Neural cell (in vitro differentiated cells): ENCODE measurements at regions not wholly inside any gene's neighbourhood (a gene's known extent, or its start where the extent isn't known, plus 50 kb on each side); places are given as distances from the start of the nearest gene placed in this dataset.

Experiments
- H2AFZ ChIP-seq: fragments of 200-600, 300-800 bp; sonication (generic), shearing (Covaris generic); 2 replicates; pipeline ENCODE4 v1.6.0; 2014; ENCODE audit warnings: low read depth, mild to moderate bottlenecking, antibody characterized with exemption, low read length, moderate library complexity
- H3F3A ChIP-seq: fragments of 200-600 bp; shearing (Covaris generic); 2 replicates; pipeline ENCODE4 v1.6.1; 2016; ENCODE audit warnings: mild to moderate bottlenecking, moderate library complexity, mixed read lengths, antibody characterized with exemption, low read length; ENCODE audit not compliant: insufficient read depth, poor library complexity, severe bottlenecking
- H3K27ac ChIP-seq: fragments of 200-600, 300-800 bp; sonication (generic), shearing (Covaris generic); 2 replicates; pipeline ENCODE4 v1.5.1; 2014; ENCODE audit warnings: mild to moderate bottlenecking, low read length, moderate library complexity
- H3K27me3 ChIP-seq: fragments of 300-800, 200-600 bp; sonication (generic), shearing (Covaris generic); 2 replicates; pipeline ENCODE4 v1.6.0; 2014; ENCODE audit warnings: mild to moderate bottlenecking, low read depth, low read length, moderate library complexity; ENCODE audit not compliant: insufficient read depth
- H3K36me3 ChIP-seq: fragments of 300-800, 200-600 bp; sonication (generic), shearing (Covaris generic); 2 replicates; pipeline ENCODE4 v1.5.1; 2014; ENCODE audit warnings: mild to moderate bottlenecking, antibody characterized with exemption, low read length, moderate library complexity; ENCODE audit not compliant: insufficient read depth
- H3K4me2 ChIP-seq: fragments of 300-800, 200-600 bp; sonication (generic), shearing (Covaris generic); 2 replicates; pipeline ENCODE4 v1.6.0; 2014; ENCODE audit warnings: mild to moderate bottlenecking, low read length
- H3K4me3 ChIP-seq: fragments of 300-800, 200-600 bp; sonication (generic), shearing (Covaris generic); 2 replicates; pipeline ENCODE4 v1.5.1; 2014; ENCODE audit warnings: mild to moderate bottlenecking, low read length, moderate library complexity
- H3K79me2 ChIP-seq: fragments of 200-600 bp; shearing (Covaris generic); replicated peaks from 2 replicates; pipeline ENCODE4 v1.6.0; 2014; ENCODE audit warnings: mild to moderate bottlenecking, low read length, moderate library complexity; ENCODE audit not compliant: insufficient read depth
- H3K9ac ChIP-seq: fragments of 300-800, 200-600 bp; sonication (generic), shearing (Covaris generic); 2 replicates; pipeline ENCODE4 v1.6.1; 2016; ENCODE audit warnings: mild to moderate bottlenecking, low read length, mixed read lengths
- H3K9me2 ChIP-seq: fragments of 200-600 bp; shearing (Covaris generic); 2 replicates; pipeline ENCODE4 v1.6.1; 2016; ENCODE audit warnings: mild to moderate bottlenecking, low read length, mixed read lengths; ENCODE audit not compliant: insufficient read depth
- H3K9me3 ChIP-seq: fragments of 200-600, 300-800 bp; sonication (generic), shearing (Covaris generic); 2 replicates; pipeline ENCODE4 v1.6.1; 2016; ENCODE audit warnings: mild to moderate bottlenecking, mixed run types, low read length, moderate library complexity, mixed read lengths
- H4K20me1 ChIP-seq: fragments of 200-600 bp; shearing (Covaris generic); 2 replicates; pipeline ENCODE4 v1.6.1; 2016; ENCODE audit warnings: mild to moderate bottlenecking, mixed run types; ENCODE audit not compliant: insufficient read depth
- EP300 ChIP-seq: fragments of 450-650 bp; conservative IDR thresholded peaks from 2 replicates; pipeline ENCODE4 v1.6.1; 2014; ENCODE audit warnings: antibody characterized with exemption, mild to moderate bottlenecking, moderate library complexity; ENCODE audit not compliant: poor library complexity, severe bottlenecking
- EZH2 ChIP-seq: fragments of 200-600, 300-800 bp; shearing (Covaris generic), sonication (generic); IDR thresholded peaks from 2 replicates; pipeline ENCODE4 v1.6.1; 2014; ENCODE audit warnings: antibody characterized with exemption, low read length, borderline replicate concordance, mild to moderate bottlenecking; ENCODE audit not compliant: insufficient read depth, poor library complexity, severe bottlenecking
- MXI1 ChIP-seq: fragments of 450-650 bp; conservative IDR thresholded peaks from 2 replicates; pipeline ENCODE4 v1.6.1; 2014; ENCODE audit warnings: antibody characterized with exemption, mild to moderate bottlenecking; ENCODE audit not compliant: poor library complexity, severe bottlenecking
- POLR2AphosphoS5 ChIP-seq: IDR thresholded peaks from 2 replicates; pipeline ENCODE4 v1.6.1; 2012
- RAD21 ChIP-seq: fragments of 450-650 bp; conservative IDR thresholded peaks from 2 replicates; pipeline ENCODE4 v1.6.1; 2014; ENCODE audit warnings: antibody characterized with exemption, mild to moderate bottlenecking, moderate library complexity
- SMC3 ChIP-seq: fragments of 450-650 bp; conservative IDR thresholded peaks from 2 replicates; pipeline ENCODE4 v1.6.1; 2014; ENCODE audit warnings: antibody characterized with exemption, mild to moderate bottlenecking, moderate library complexity; ENCODE audit not compliant: poor library complexity
- TAF1 ChIP-seq: IDR thresholded peaks from 2 replicates; pipeline ENCODE4 v1.6.1; 2012; ENCODE audit warnings: low read depth
- TF ChIP-seq, protein P1 (sequence below): fragments of 450-650 bp; IDR thresholded peaks from 2 replicates; pipeline ENCODE4 v1.5.1; 2014; ENCODE audit warnings: antibody characterized with exemption, mild to moderate bottlenecking, moderate library complexity; ENCODE audit not compliant: poor library complexity, severe bottlenecking
- TF ChIP-seq, protein P2 (sequence below): IDR thresholded peaks from 2 replicates; pipeline ENCODE4 v1.6.1; 2012; ENCODE audit warnings: borderline replicate concordance

DNA sequence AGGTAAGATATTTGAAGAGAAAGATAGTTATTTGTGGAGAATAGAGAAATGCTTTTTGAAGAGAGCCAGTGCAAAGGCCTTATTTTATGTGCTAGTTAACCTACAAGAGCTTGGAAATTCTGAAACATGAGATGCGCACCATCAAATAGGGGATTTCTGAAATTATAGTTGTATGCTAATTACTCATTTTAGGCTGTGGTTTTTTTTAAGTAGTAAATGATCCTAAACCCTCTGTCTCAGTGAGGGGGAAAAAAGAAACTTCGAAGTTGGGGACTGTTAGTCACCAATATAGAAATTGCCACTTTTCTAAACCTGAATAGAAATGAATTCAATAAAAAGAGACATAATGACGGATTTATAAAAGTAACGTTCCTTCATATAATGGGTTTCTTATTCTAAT, 119.3 kb upstream of the MDFIC start:
- TF ChIP-seq, protein P1, sequence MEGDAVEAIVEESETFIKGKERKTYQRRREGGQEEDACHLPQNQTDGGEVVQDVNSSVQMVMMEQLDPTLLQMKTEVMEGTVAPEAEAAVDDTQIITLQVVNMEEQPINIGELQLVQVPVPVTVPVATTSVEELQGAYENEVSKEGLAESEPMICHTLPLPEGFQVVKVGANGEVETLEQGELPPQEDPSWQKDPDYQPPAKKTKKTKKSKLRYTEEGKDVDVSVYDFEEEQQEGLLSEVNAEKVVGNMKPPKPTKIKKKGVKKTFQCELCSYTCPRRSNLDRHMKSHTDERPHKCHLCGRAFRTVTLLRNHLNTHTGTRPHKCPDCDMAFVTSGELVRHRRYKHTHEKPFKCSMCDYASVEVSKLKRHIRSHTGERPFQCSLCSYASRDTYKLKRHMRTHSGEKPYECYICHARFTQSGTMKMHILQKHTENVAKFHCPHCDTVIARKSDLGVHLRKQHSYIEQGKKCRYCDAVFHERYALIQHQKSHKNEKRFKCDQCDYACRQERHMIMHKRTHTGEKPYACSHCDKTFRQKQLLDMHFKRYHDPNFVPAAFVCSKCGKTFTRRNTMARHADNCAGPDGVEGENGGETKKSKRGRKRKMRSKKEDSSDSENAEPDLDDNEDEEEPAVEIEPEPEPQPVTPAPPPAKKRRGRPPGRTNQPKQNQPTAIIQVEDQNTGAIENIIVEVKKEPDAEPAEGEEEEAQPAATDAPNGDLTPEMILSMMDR = no peak
- no peak for TF ChIP-seq RAD21

GRCh38 chr7:114806590-114807162, 115.2 kb upstream of the MDFIC start:
- H3K36me3 ChIP-seq = no peaks in the 10 kb centered on the region
- H3K4me3 ChIP-seq = no peak overlapping the region
- no peaks in the 10 kb centered on the region for H3K9me2 ChIP-seq
- no peak overlapping the region for H2AFZ ChIP-seq
- no peaks in the 10 kb centered on the region for H3F3A ChIP-seq
- no peak overlapping the region for H3K9ac ChIP-seq
- H3K27ac ChIP-seq = no peak overlapping the region
- no peak overlapping the region for H3K4me2 ChIP-seq
- no peaks in the 10 kb centered on the region for H3K79me2 ChIP-seq
- no peak for TF ChIP-seq MXI1
- TF ChIP-seq EP300 = no peak
- no peak for TF ChIP-seq POLR2AphosphoS5
- TF ChIP-seq RAD21 = no peak
- TF ChIP-seq TAF1 = no peak
- TF ChIP-seq, protein P2, sequence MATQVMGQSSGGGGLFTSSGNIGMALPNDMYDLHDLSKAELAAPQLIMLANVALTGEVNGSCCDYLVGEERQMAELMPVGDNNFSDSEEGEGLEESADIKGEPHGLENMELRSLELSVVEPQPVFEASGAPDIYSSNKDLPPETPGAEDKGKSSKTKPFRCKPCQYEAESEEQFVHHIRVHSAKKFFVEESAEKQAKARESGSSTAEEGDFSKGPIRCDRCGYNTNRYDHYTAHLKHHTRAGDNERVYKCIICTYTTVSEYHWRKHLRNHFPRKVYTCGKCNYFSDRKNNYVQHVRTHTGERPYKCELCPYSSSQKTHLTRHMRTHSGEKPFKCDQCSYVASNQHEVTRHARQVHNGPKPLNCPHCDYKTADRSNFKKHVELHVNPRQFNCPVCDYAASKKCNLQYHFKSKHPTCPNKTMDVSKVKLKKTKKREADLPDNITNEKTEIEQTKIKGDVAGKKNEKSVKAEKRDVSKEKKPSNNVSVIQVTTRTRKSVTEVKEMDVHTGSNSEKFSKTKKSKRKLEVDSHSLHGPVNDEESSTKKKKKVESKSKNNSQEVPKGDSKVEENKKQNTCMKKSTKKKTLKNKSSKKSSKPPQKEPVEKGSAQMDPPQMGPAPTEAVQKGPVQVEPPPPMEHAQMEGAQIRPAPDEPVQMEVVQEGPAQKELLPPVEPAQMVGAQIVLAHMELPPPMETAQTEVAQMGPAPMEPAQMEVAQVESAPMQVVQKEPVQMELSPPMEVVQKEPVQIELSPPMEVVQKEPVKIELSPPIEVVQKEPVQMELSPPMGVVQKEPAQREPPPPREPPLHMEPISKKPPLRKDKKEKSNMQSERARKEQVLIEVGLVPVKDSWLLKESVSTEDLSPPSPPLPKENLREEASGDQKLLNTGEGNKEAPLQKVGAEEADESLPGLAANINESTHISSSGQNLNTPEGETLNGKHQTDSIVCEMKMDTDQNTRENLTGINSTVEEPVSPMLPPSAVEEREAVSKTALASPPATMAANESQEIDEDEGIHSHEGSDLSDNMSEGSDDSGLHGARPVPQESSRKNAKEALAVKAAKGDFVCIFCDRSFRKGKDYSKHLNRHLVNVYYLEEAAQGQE = no peak
- TF ChIP-seq, protein P1 = no peak
- TF ChIP-seq EZH2 = no peak
- TF ChIP-seq SMC3 = no peak
- H3K9me3 ChIP-seq = no peaks in the 10 kb centered on the region
- H3K27me3 ChIP-seq = no peaks in the 10 kb centered on the region
- H4K20me1 ChIP-seq = no peaks in the 10 kb centered on the region

More for the DNA sequence above, 119.3 kb upstream of the MDFIC start:
- Histone ChIP-seq H3F3A (no peaks in the 10 kb centered on the region), H3K27ac (no peak overlapping the region), H3K4me2 (no peak overlapping the region), H2AFZ (no peak overlapping the region), H3K9me3 (no peaks in the 10 kb centered on the region), H3K9ac (no peak overlapping the region), H3K4me3 (no peak overlapping the region), H3K9me2 (no peaks in the 10 kb centered on the region), H3K79me2 (no peaks in the 10 kb centered on the region), H3K36me3 (no peaks in the 10 kb centered on the region), H4K20me1 (no peaks in the 10 kb centered on the region), H3K27me3 (no peaks in the 10 kb centered on the region)
